Keratinocyte (primary cell): ENCODE measurements at regions not wholly inside any gene's neighbourhood (a gene's known extent, or its start where the extent isn't known, plus 50 kb on each side); places are given as distances from the start of the nearest gene placed in this dataset.

ENCODE experiments used
- DNase-seq: peaks from one replicate; pipeline ENCODE4 v3.0.0-alpha.2; 2011; ENCODE audit warnings: low read depth, missing footprints, low spot score
- FAIRE-seq: peaks from 2 replicates; lab custom pipeline; 2011; peaks lifted over from hg19 to GRCh38; lab: Jason Lieb, UNC
- H2AFZ ChIP-seq: 2 replicates; pipeline ENCODE4 v1.6.0; 2012; ENCODE audit warnings: low read length, control low read depth, inconsistent platforms; ENCODE audit not compliant: control insufficient read depth
- H3K27ac ChIP-seq: 2 replicates; pipeline ENCODE4 v1.5.1; 2011; ENCODE audit warnings: low read length; ENCODE audit not compliant: control insufficient read depth, insufficient read depth
- H3K27me3 ChIP-seq: 3 replicates; pipeline ENCODE4 v1.6.0; 2011; ENCODE audit warnings: low read length; ENCODE audit not compliant: control insufficient read depth, insufficient read depth; ENCODE audit errors: extremely low read depth
- H3K36me3 ChIP-seq, 2 experiments: 2 replicates in 1 of 2; 3 replicates in 1 of 2; pipeline ENCODE4 v1.5.1; 2011; ENCODE audit warnings: low read length in 2 of 2, mild to moderate bottlenecking in 1 of 2; ENCODE audit not compliant: control insufficient read depth in 2 of 2, insufficient read depth in 2 of 2; ENCODE audit errors: extremely low read depth in 1 of 2
- H3K4me1 ChIP-seq: 3 replicates; pipeline ENCODE4 v1.5.1; 2011; ENCODE audit warnings: low read length; ENCODE audit not compliant: control insufficient read depth, insufficient read depth; ENCODE audit errors: extremely low read depth
- H3K4me2 ChIP-seq: 3 replicates; pipeline ENCODE4 v1.6.0; 2011; ENCODE audit warnings: low read depth, low read length; ENCODE audit not compliant: control insufficient read depth, insufficient read depth; ENCODE audit errors: extremely low read depth
- H3K4me3 ChIP-seq, 3 experiments: fragments of 200-600 bp in 1 of 3; sonication (generic) in 1 of 3; 2 replicates in 2 of 3; 3 replicates in 1 of 3; pipeline ENCODE4 v1.5.1; 2011 to 2016; ENCODE audit warnings: low read length in 3 of 3, mild to moderate bottlenecking in 3 of 3, control low read depth in 2 of 3, inconsistent platforms in 1 of 3, low read depth in 1 of 3, mixed read lengths in 1 of 3, mixed run types in 1 of 3, moderate library complexity in 1 of 3; ENCODE audit not compliant: control insufficient read depth in 2 of 3, insufficient read depth in 2 of 3; ENCODE audit errors: extremely low read depth in 1 of 3
- H3K79me2 ChIP-seq: 2 replicates; pipeline ENCODE4 v1.6.0; 2012; ENCODE audit warnings: low read length; ENCODE audit not compliant: control insufficient read depth, insufficient read depth
- H3K9ac ChIP-seq: 3 replicates; pipeline ENCODE4 v1.6.0; 2011; ENCODE audit warnings: low read length; ENCODE audit not compliant: control insufficient read depth, insufficient read depth; ENCODE audit errors: extremely low read depth
- H3K9me1 ChIP-seq: 3 replicates; pipeline ENCODE4 v1.6.0; 2011; ENCODE audit warnings: low read length; ENCODE audit not compliant: control insufficient read depth, insufficient read depth; ENCODE audit errors: extremely low read depth
- H3K9me3 ChIP-seq: 2 replicates; pipeline ENCODE4 v1.5.1; 2012; ENCODE audit warnings: low read depth, low read length; ENCODE audit not compliant: control insufficient read depth
- H4K20me1 ChIP-seq: 3 replicates; pipeline ENCODE4 v1.6.0; 2011; ENCODE audit warnings: low read length; ENCODE audit not compliant: control insufficient read depth, insufficient read depth; ENCODE audit errors: extremely low read depth
- CTCF ChIP-seq, 3 experiments: IDR thresholded peaks in 1 of 3; conservative IDR thresholded peaks in 1 of 3; optimal IDR thresholded peaks in 1 of 3; 2 replicates in 2 of 3; 3 replicates in 1 of 3; pipeline versions ENCODE3 to v1.5.1; 2011; ENCODE audit warnings: low read length in 3 of 3, mild to moderate bottlenecking in 3 of 3, moderate library complexity in 2 of 3, control low read depth in 1 of 3, inconsistent platforms in 1 of 3; ENCODE audit not compliant: insufficient read depth in 2 of 3; ENCODE audit errors: extremely low read depth in 1 of 3
- EZH2 ChIP-seq: IDR thresholded peaks from one replicate; pipeline ENCODE4 v1.6.1; 2012; ENCODE audit warnings: inconsistent platforms, mild to moderate bottlenecking, low read length, moderate library complexity
- dilution Hi-C: fragments of 300-500 bp; cut with MboI; formaldehyde crosslinking; loops from one replicate; pipeline ENCODE4 v1.7.0; 2020; ENCODE audit warnings: low sequenced_read_pairs; ENCODE audit not compliant: extremely low pct_ligation_motif_present

DNA sequence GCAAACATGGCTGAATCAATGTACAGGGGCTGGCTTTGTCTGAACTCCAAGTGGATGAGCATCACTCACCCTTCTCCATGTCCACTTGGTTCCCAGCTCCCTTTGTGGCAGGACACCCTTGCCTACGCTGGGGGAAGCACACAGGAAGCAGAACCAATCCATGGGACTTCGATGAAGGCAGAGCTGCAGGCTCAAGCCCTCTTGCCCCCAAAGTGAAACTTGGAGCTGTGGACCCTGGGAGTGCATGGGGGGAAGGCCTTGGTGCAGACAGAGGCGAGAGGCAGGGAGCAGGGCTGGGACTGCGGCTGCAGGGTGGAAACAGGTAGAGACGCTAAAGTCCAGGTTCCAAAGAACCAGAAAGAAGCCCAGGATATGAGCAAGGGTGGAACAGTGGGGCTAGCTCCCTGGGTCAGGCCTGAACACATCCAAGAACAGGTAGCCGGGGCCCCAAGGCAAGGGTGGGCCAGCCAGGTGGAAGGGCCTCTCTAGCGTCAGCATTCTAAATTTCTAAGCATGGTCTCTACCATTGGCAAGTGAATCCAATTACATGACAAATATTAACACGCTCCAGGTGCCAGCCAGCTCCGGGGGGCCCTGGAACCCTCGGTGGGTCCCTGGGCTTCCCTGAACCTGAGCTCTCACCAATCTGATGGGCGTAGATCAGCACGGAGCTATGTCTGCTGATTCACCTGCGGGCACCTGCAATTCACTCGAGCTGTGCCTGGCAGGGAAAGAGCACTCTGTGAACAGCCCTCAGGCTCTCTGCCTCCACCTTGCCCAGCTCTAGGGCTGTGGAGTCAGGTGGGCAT is 532.8 kb downstream of the BRD1 start:
- no peaks in the 10 kb centered on the region for H4K20me1 ChIP-seq
- H3K36me3 ChIP-seq = no peaks in the 10 kb centered on the region
- dilution Hi-C loops = no loop called here
- H3K4me1 ChIP-seq = no peaks in the 10 kb centered on the region
- DNase-seq = no peak
- H3K9me1 ChIP-seq = no peaks in the 10 kb centered on the region
- no peak overlapping the region for H2AFZ ChIP-seq
- H3K9me3 ChIP-seq = peaks cover 7% of the 10 kb centered on the region
- H3K4me2 ChIP-seq = no peak overlapping the region
- FAIRE-seq = no peak
- H3K9ac ChIP-seq = no peak overlapping the region
- no peak for TF ChIP-seq EZH2
- no peak for TF ChIP-seq CTCF (optimal IDR thresholded peaks at IDR 0.05 in 1 of 3, IDR thresholded peaks at IDR 0.05 in 1 of 3, conservative IDR thresholded peaks at IDR 0.05 in 1 of 3; ENCODE audit: extremely low read depth in 1 of 3, insufficient read depth in 2 of 3, low read length in 3 of 3)
- no peak overlapping the region for H3K27ac ChIP-seq
- H3K4me3 ChIP-seq = no peak overlapping the region
- H3K79me2 ChIP-seq = no peaks in the 10 kb centered on the region
- no peaks in the 10 kb centered on the region for H3K27me3 ChIP-seq

DNA sequence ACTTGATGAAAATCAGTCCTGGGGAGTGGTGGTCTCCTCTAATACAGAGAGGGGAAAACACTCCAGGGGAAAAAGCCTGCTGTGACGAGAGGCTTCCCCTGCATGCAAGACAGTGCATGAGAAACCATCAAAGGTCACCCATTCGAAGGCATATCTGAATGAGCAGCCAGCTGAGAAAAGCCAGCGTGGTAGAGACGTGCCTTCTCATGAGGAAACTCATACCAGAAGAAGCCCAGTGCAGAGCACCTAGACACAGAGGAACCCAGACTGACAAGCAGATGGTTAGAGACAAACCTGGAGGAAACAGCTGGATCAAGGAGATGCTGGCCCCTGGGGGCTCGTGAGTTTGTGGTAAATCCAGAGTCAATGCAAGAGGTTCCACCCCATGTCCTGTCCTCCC is 534.8 kb downstream of the BRD1 start:
- H3K9ac ChIP-seq = no peak overlapping the region
- no peaks in the 10 kb centered on the region for H4K20me1 ChIP-seq
- no peak overlapping the region for H3K4me3 ChIP-seq
- H3K79me2 ChIP-seq = no peaks in the 10 kb centered on the region
- H3K4me2 ChIP-seq = no peak overlapping the region
- H3K27me3 ChIP-seq = no peaks in the 10 kb centered on the region
- FAIRE-seq (no peak), DNase-seq (no peak)
- no peaks in the 10 kb centered on the region for H3K9me1 ChIP-seq
- no peaks in the 10 kb centered on the region for H3K4me1 ChIP-seq
- dilution Hi-C loops = no loop called here
- peaks cover 8% of the 10 kb centered on the region for H3K9me3 ChIP-seq
- no peak overlapping the region for H2AFZ ChIP-seq
- H3K36me3 ChIP-seq = no peaks in the 10 kb centered on the region
- TF ChIP-seq EZH2 (no peak), CTCF (optimal IDR thresholded peaks at IDR 0.05 in 1 of 3, IDR thresholded peaks at IDR 0.05 in 1 of 3, conservative IDR thresholded peaks at IDR 0.05 in 1 of 3; ENCODE audit: extremely low read depth in 1 of 3, insufficient read depth in 2 of 3, low read length in 3 of 3) (no peak)
- H3K27ac ChIP-seq = no peak overlapping the region
